ENCODE measurements at regions not wholly inside any gene's neighbourhood (a gene's known extent, or its start where the extent isn't known, plus 50 kb on each side); places are given as distances from the start of the nearest gene placed in this dataset.

- Histone ChIP-seq H3K9me3 (ENCODE audit: control insufficient read depth, insufficient read depth, low read depth, low read length) (no peaks in the 10 kb centered on the region), H3K4me1 (ENCODE audit: control insufficient read depth, insufficient read depth, low read length) (no peaks in the 10 kb centered on the region), H3K9ac (ENCODE audit: low read length) (no peak overlapping the region), H3K27me3 (ENCODE audit: control insufficient read depth, insufficient read depth, low read length) (no peaks in the 10 kb centered on the region), H3K27ac (ENCODE audit: low read depth, low read length) (no peak overlapping the region), H3K4me3 (ENCODE audit: low read depth, low read length) (no peak overlapping the region), H3K36me3 (ENCODE audit: control insufficient read depth, insufficient read depth, low read length) (no peaks in the 10 kb centered on the region)
These were observed 136.3 kb upstream of the TECRL start for GRCh38 chr4:64545593-64545992.

- Histone ChIP-seq H3K9me3 (ENCODE audit: control insufficient read depth, insufficient read depth, low read depth, low read length) (no peaks in the 10 kb centered on the region), H3K27ac (ENCODE audit: low read depth, low read length) (no peak overlapping the region), H3K27me3 (ENCODE audit: control insufficient read depth, insufficient read depth, low read length) (no peaks in the 10 kb centered on the region), H3K4me1 (ENCODE audit: control insufficient read depth, insufficient read depth, low read length) (no peaks in the 10 kb centered on the region), H3K9ac (ENCODE audit: low read length) (no peak overlapping the region), H3K36me3 (ENCODE audit: control insufficient read depth, insufficient read depth, low read length) (no peaks in the 10 kb centered on the region), H3K4me3 (ENCODE audit: low read depth, low read length) (no peak overlapping the region)
These were observed 130.1 kb upstream of the TECRL start for GRCh38 chr4:64539234-64539849.

- Histone ChIP-seq H3K9ac (ENCODE audit: low read length) (no peak overlapping the region), H3K36me3 (ENCODE audit: control insufficient read depth, insufficient read depth, low read length) (no peaks in the 10 kb centered on the region), H3K9me3 (ENCODE audit: control insufficient read depth, insufficient read depth, low read depth, low read length) (no peaks in the 10 kb centered on the region), H3K4me3 (ENCODE audit: low read depth, low read length) (no peak overlapping the region), H3K27me3 (ENCODE audit: control insufficient read depth, insufficient read depth, low read length) (no peaks in the 10 kb centered on the region), H3K27ac (ENCODE audit: low read depth, low read length) (no peak overlapping the region), H3K4me1 (ENCODE audit: control insufficient read depth, insufficient read depth, low read length) (no peaks in the 10 kb centered on the region)
These were observed 129.0 kb upstream of the TECRL start for GRCh38 chr4:64538219-64538618.

GRCh38 chr4:64533637-64534036, 124.4 kb upstream of the TECRL start:
- H3K9me3 ChIP-seq (ENCODE audit: control insufficient read depth, insufficient read depth, low read depth, low read length) = no peaks in the 10 kb centered on the region

GRCh38 chr4:64533159-64533558, 123.9 kb upstream of the TECRL start:
- no peaks in the 10 kb centered on the region for H3K4me1 ChIP-seq (ENCODE audit: control insufficient read depth, insufficient read depth, low read length)

More at GRCh38 chr4:64533637-64534036, 124.4 kb upstream of the TECRL start:
- H3K27me3 ChIP-seq (ENCODE audit: control insufficient read depth, insufficient read depth, low read length) = no peaks in the 10 kb centered on the region
- no peak overlapping the region for H3K4me3 ChIP-seq (ENCODE audit: low read depth, low read length)
- no peaks in the 10 kb centered on the region for H3K4me1 ChIP-seq (ENCODE audit: control insufficient read depth, insufficient read depth, low read length)
- no peaks in the 10 kb centered on the region for H3K36me3 ChIP-seq (ENCODE audit: control insufficient read depth, insufficient read depth, low read length)
- H3K9ac ChIP-seq (ENCODE audit: low read length) = no peak overlapping the region
- no peak overlapping the region for H3K27ac ChIP-seq (ENCODE audit: low read depth, low read length)

GRCh38 chr4:64520421-64520820, 111.2 kb upstream of the TECRL start:
- H3K4me1 ChIP-seq (ENCODE audit: control insufficient read depth, insufficient read depth, low read length) = no peaks in the 10 kb centered on the region
- no peaks in the 10 kb centered on the region for H3K36me3 ChIP-seq (ENCODE audit: control insufficient read depth, insufficient read depth, low read length)
- no peaks in the 10 kb centered on the region for H3K9me3 ChIP-seq (ENCODE audit: control insufficient read depth, insufficient read depth, low read depth, low read length)

More at GRCh38 chr4:64533159-64533558, 123.9 kb upstream of the TECRL start:
- no peaks in the 10 kb centered on the region for H3K36me3 ChIP-seq (ENCODE audit: control insufficient read depth, insufficient read depth, low read length)
- H3K9ac ChIP-seq (ENCODE audit: low read length) = no peak overlapping the region
- no peak overlapping the region for H3K27ac ChIP-seq (ENCODE audit: low read depth, low read length)
- H3K9me3 ChIP-seq (ENCODE audit: control insufficient read depth, insufficient read depth, low read depth, low read length) = no peaks in the 10 kb centered on the region
- no peaks in the 10 kb centered on the region for H3K27me3 ChIP-seq (ENCODE audit: control insufficient read depth, insufficient read depth, low read length)
- no peak overlapping the region for H3K4me3 ChIP-seq (ENCODE audit: low read depth, low read length)

GRCh38 chr4:64518600-64518999, 109.3 kb upstream of the TECRL start:
- Histone ChIP-seq H3K9ac (ENCODE audit: low read length) (no peak overlapping the region), H3K27ac (ENCODE audit: low read depth, low read length) (no peak overlapping the region), H3K36me3 (ENCODE audit: control insufficient read depth, insufficient read depth, low read length) (no peaks in the 10 kb centered on the region), H3K4me1 (ENCODE audit: control insufficient read depth, insufficient read depth, low read length) (no peaks in the 10 kb centered on the region), H3K27me3 (ENCODE audit: control insufficient read depth, insufficient read depth, low read length) (no peaks in the 10 kb centered on the region), H3K4me3 (ENCODE audit: low read depth, low read length) (no peak overlapping the region), H3K9me3 (ENCODE audit: control insufficient read depth, insufficient read depth, low read depth, low read length) (no peaks in the 10 kb centered on the region)

More at GRCh38 chr4:64520421-64520820, 111.2 kb upstream of the TECRL start:
- H3K27me3 ChIP-seq (ENCODE audit: control insufficient read depth, insufficient read depth, low read length) = no peaks in the 10 kb centered on the region
- H3K27ac ChIP-seq (ENCODE audit: low read depth, low read length) = no peak overlapping the region
- no peak overlapping the region for H3K4me3 ChIP-seq (ENCODE audit: low read depth, low read length)
- no peak overlapping the region for H3K9ac ChIP-seq (ENCODE audit: low read length)

GRCh38 chr4:64516176-64516575, 106.9 kb upstream of the TECRL start:
- Histone ChIP-seq H3K4me3 (ENCODE audit: low read depth, low read length) (no peak overlapping the region), H3K27ac (ENCODE audit: low read depth, low read length) (no peak overlapping the region), H3K36me3 (ENCODE audit: control insufficient read depth, insufficient read depth, low read length) (no peaks in the 10 kb centered on the region), H3K9me3 (ENCODE audit: control insufficient read depth, insufficient read depth, low read depth, low read length) (no peaks in the 10 kb centered on the region), H3K4me1 (ENCODE audit: control insufficient read depth, insufficient read depth, low read length) (no peaks in the 10 kb centered on the region), H3K27me3 (ENCODE audit: control insufficient read depth, insufficient read depth, low read length) (no peaks in the 10 kb centered on the region), H3K9ac (ENCODE audit: low read length) (no peak overlapping the region)

GRCh38 chr4:64508089-64508488, 98.8 kb upstream of the TECRL start:
- Histone ChIP-seq H3K9me3 (ENCODE audit: control insufficient read depth, insufficient read depth, low read depth, low read length) (no peaks in the 10 kb centered on the region; the same call in 1 of the 2 replicates), H3K36me3 (ENCODE audit: control insufficient read depth, insufficient read depth, low read length) (no peaks in the 10 kb centered on the region), H3K4me3 (ENCODE audit: low read depth, low read length) (no peak overlapping the region), H3K27me3 (ENCODE audit: control insufficient read depth, insufficient read depth, low read length) (no peaks in the 10 kb centered on the region), H3K9ac (ENCODE audit: low read length) (no peak overlapping the region), H3K27ac (ENCODE audit: low read depth, low read length) (no peak overlapping the region), H3K4me1 (ENCODE audit: control insufficient read depth, insufficient read depth, low read length) (no peaks in the 10 kb centered on the region)

GRCh38 chr4:64503945-64504675, 94.9 kb upstream of the TECRL start:
- Histone ChIP-seq H3K27ac (ENCODE audit: low read depth, low read length) (no peak overlapping the region), H3K36me3 (ENCODE audit: control insufficient read depth, insufficient read depth, low read length) (no peaks in the 10 kb centered on the region), H3K9ac (ENCODE audit: low read length) (no peak overlapping the region), H3K9me3 (ENCODE audit: control insufficient read depth, insufficient read depth, low read depth, low read length) (no peaks in the 10 kb centered on the region; the same call in 1 of the 2 replicates), H3K4me1 (ENCODE audit: control insufficient read depth, insufficient read depth, low read length) (no peaks in the 10 kb centered on the region), H3K4me3 (ENCODE audit: low read depth, low read length) (no peak overlapping the region), H3K27me3 (ENCODE audit: control insufficient read depth, insufficient read depth, low read length) (no peaks in the 10 kb centered on the region)

- Histone ChIP-seq H3K9ac (ENCODE audit: low read length) (no peak overlapping the region), H3K27me3 (ENCODE audit: control insufficient read depth, insufficient read depth, low read length) (no peaks in the 10 kb centered on the region), H3K27ac (ENCODE audit: low read depth, low read length) (no peak overlapping the region), H3K36me3 (ENCODE audit: control insufficient read depth, insufficient read depth, low read length) (no peaks in the 10 kb centered on the region), H3K4me3 (ENCODE audit: low read depth, low read length) (no peak overlapping the region), H3K9me3 (ENCODE audit: control insufficient read depth, insufficient read depth, low read depth, low read length) (no peaks in the 10 kb centered on the region; the same call in 1 of the 2 replicates), H3K4me1 (ENCODE audit: control insufficient read depth, insufficient read depth, low read length) (no peaks in the 10 kb centered on the region)
These were observed 94.2 kb upstream of the TECRL start for GRCh38 chr4:64503416-64503815.

Measured in HUES6 (cell line).